K562 (cell line): ENCODE measurements at regions not wholly inside any gene's neighbourhood (a gene's known extent, or its start where the extent isn't known, plus 50 kb on each side); places are given as distances from the start of the nearest gene placed in this dataset.

ENCODE experiments used
- ATAC-seq: fragments of 200-7000 bp; cut with Tn5 transposase; 3 replicates; pipeline ENCODE4 v1.9.1; 2020; ENCODE audit warnings: moderate library complexity
- BruUV-seq: library from RNA; stranded (reverse); fragments of 400-500 nt; replicated peaks from 2 replicates; lab custom pipeline; 2021; lab: Mats Ljungman, UMichigan
- CTCF ChIA-PET: fragments of 300-600 bp; formaldehyde crosslinking; extraction: SDS; loops from one replicate; lab custom pipeline; 2021; ENCODE audit warnings: low intra/inter-chr PET ratio; lab: Yijun Ruan, JAX
- POLR2A ChIA-PET: fragments of 300-600, 350-650 bp; sonication (Branson Sonifier 250); formaldehyde crosslinking; extraction: SDS; loops from one replicate; lab custom pipeline; 2021; ENCODE audit warnings: antibody characterized with exemption, inconsistent platforms; lab: Yijun Ruan, JAX
- DNase-seq, 4 experiments: peaks; one replicate each; pipeline versions ENCODE4 v3.0.0 to v3.0.0-alpha.2; 2011 to 2018; ENCODE audit warnings: low spot score in 3 of 4, mixed read lengths in 3 of 4; ENCODE audit errors: extremely low read depth in 1 of 4
- FAIRE-seq: peaks from 2 replicates; lab custom pipeline; 2011; peaks lifted over from hg19 to GRCh38; lab: Jason Lieb, UNC
- H2AFZ ChIP-seq: 2 replicates; pipeline ENCODE4 v1.6.0; 2011; ENCODE audit warnings: low read depth, low read length, control low read depth, inconsistent platforms
- H3K27ac ChIP-seq: fragments of 200-600 bp; 3 replicates; pipeline ENCODE4 v1.8.0; 2011; ENCODE audit warnings: low read depth, mild to moderate bottlenecking, control low read depth, inconsistent platforms, low read length, moderate library complexity, mixed read lengths; ENCODE audit errors: extremely low read depth
- H3K27me3 ChIP-seq, 2 experiments: fragments of 300-600 bp in 1 of 2; 2 replicates in 1 of 2; 3 replicates in 1 of 2; pipeline versions ENCODE4 v1.6.0 to v1.8.0; 2011; ENCODE audit warnings: inconsistent platforms in 2 of 2, low read length in 2 of 2, mild to moderate bottlenecking in 1 of 2, mixed read lengths in 1 of 2, moderate library complexity in 1 of 2; ENCODE audit not compliant: control insufficient read depth in 2 of 2, insufficient read depth in 2 of 2
- H3K36me3 ChIP-seq: fragments of 300-600 bp; 3 replicates; pipeline ENCODE4 v1.8.0; 2011; ENCODE audit warnings: mild to moderate bottlenecking, low read length, inconsistent platforms; ENCODE audit not compliant: control insufficient read depth, insufficient read depth
- H3K4me1 ChIP-seq, 2 experiments: fragments of 200-600 bp in 1 of 2; replicated peaks in 1 of 2; 2 replicates in 1 of 2; 3 replicates in 1 of 2; pipeline versions ENCODE4 v1.5.1 to v1.8.0; 2011; ENCODE audit warnings: inconsistent platforms in 2 of 2, low read length in 2 of 2, mild to moderate bottlenecking in 1 of 2, mixed read lengths in 1 of 2, moderate library complexity in 1 of 2; ENCODE audit not compliant: control insufficient read depth in 2 of 2, insufficient read depth in 2 of 2
- H3K4me2 ChIP-seq: 2 replicates; pipeline ENCODE4 v1.6.1; 2011; ENCODE audit warnings: low read length, control low read depth, inconsistent platforms, mixed read lengths; ENCODE audit not compliant: insufficient read depth
- H3K4me3 ChIP-seq: fragments of 200-600 bp; sonication (generic), shearing (Covaris generic); 2 replicates; pipeline ENCODE4 v1.5.1; 2016; ENCODE audit warnings: control low read depth, inconsistent platforms
- H3K79me2 ChIP-seq: fragments of 200-600 bp; 3 replicates; pipeline ENCODE4 v1.8.0; 2011; ENCODE audit warnings: low read length, inconsistent platforms; ENCODE audit not compliant: control insufficient read depth, insufficient read depth
- H3K9ac ChIP-seq, 2 experiments: 2 replicates each; pipeline versions ENCODE4 v1.6.0 to v1.6.1; 2011; ENCODE audit warnings: low read depth in 2 of 2, low read length in 2 of 2, control low read depth in 1 of 2, inconsistent platforms in 1 of 2, mild to moderate bottlenecking in 1 of 2, mixed read lengths in 1 of 2; ENCODE audit not compliant: insufficient read depth in 1 of 2
- H3K9me1 ChIP-seq: one replicate; pipeline ENCODE4 v1.6.0; 2011; ENCODE audit warnings: inconsistent platforms, mild to moderate bottlenecking, low read length, moderate library complexity; ENCODE audit not compliant: control insufficient read depth, insufficient read depth
- H3K9me3 ChIP-seq: replicated peaks from 2 replicates; pipeline ENCODE4 v1.5.1; 2011; ENCODE audit warnings: low read depth, low read length, inconsistent platforms; ENCODE audit not compliant: control insufficient read depth, insufficient read depth
- H4K20me1 ChIP-seq: replicated peaks from 2 replicates; pipeline ENCODE4 v1.6.1; 2011; ENCODE audit warnings: low read length, inconsistent platforms, mixed read lengths; ENCODE audit not compliant: control insufficient read depth, insufficient read depth
- ARNT ChIP-seq, 2 experiments: fragments of 450-650 bp; IDR thresholded peaks; 2 replicates each; pipeline ENCODE4 v1.6.1; 2016; ENCODE audit warnings: mild to moderate bottlenecking in 1 of 2
- ASH1L ChIP-seq: fragments of 450-650 bp; IDR thresholded peaks from 2 replicates; pipeline ENCODE4 v1.6.1; 2018; ENCODE audit warnings: borderline replicate concordance, mild to moderate bottlenecking, low read depth; ENCODE audit not compliant: partially characterized antibody
- C11orf30 ChIP-seq: fragments of 450-650 bp; IDR thresholded peaks from 2 replicates; pipeline ENCODE4 v1.6.1; 2016; ENCODE audit warnings: low read depth, mild to moderate bottlenecking
- E2F3 ChIP-seq: fragments of 250-450 bp; sonication (Bioruptor Pico); IDR thresholded peaks from 2 replicates; pipeline ENCODE4 v1.4.0; 2020; ENCODE audit warnings: mild to moderate bottlenecking
- POLR2H ChIP-seq: IDR thresholded peaks from 2 replicates; pipeline ENCODE4 v1.6.1; 2016; ENCODE audit warnings: missing genetic modification characterization, low read depth, mild to moderate bottlenecking, control low read depth, missing compliant biosample characterization, moderate library complexity
- RFX5 ChIP-seq: IDR thresholded peaks from 2 replicates; pipeline ENCODE4 v1.6.1; 2011; ENCODE audit warnings: low read depth, mild to moderate bottlenecking, improper control_type of control experiment, low read length
- SMC3 ChIP-seq: conservative IDR thresholded peaks from 2 replicates; pipeline ENCODE4 v1.6.1; 2011; ENCODE audit warnings: low read depth, low read length, improper control_type of control experiment; ENCODE audit not compliant: insufficient read depth
- SP1 ChIP-seq: sonication (generic); formaldehyde crosslinking; IDR thresholded peaks from 2 replicates; pipeline ENCODE4 v1.8.1; 2022; ENCODE audit warnings: mild to moderate bottlenecking, missing genetic modification reagents
- TRIM28 ChIP-seq: fragments of 450-650 bp; IDR thresholded peaks from 2 replicates; pipeline ENCODE4 v1.6.1; 2017
- ZKSCAN1 ChIP-seq: fragments of 150-350 bp; IDR thresholded peaks from 2 replicates; pipeline ENCODE4 v1.6.1; 2016; ENCODE audit warnings: low read depth, low read length
- ZNF274 ChIP-seq: IDR thresholded peaks from 2 replicates; pipeline ENCODE4 v1.6.1; 2011; ENCODE audit warnings: low read depth, mild to moderate bottlenecking, low read length, moderate library complexity, borderline replicate concordance
- ZNF3 ChIP-seq: fragments of 250-450 bp; sonication (Bioruptor Pico); IDR thresholded peaks from 2 replicates; pipeline ENCODE4 v1.5.0; 2021; ENCODE audit warnings: mild to moderate bottlenecking, moderate library complexity
- ZNF384 ChIP-seq: IDR thresholded peaks from 2 replicates; pipeline ENCODE4 v1.6.1; 2012; ENCODE audit warnings: low read depth, low read length, improper control_type of control experiment
- ZNF695 ChIP-seq: fragments of 450-650 bp; formaldehyde crosslinking; IDR thresholded peaks from 2 replicates; pipeline ENCODE4 v1.4.0; 2020; ENCODE audit warnings: mild to moderate bottlenecking, moderate library complexity
- ZNF707 ChIP-seq: fragments of 250-450 bp; sonication (Bioruptor Pico); conservative IDR thresholded peaks from 2 replicates; pipeline ENCODE4 v1.8.0; 2022; ENCODE audit warnings: inconsistent platforms, mild to moderate bottlenecking, moderate library complexity
- WGBS: fragments of 100-300 bp; shearing (Covaris generic); methylation state at CpG from one replicate; pipeline ENCODE4 v1.1.6; 2016; ENCODE audit warnings: low coverage, mixed read lengths; ENCODE audit not compliant: insufficient coverage; ENCODE audit errors: missing lambda C conversion rate; 5-methylcytosine and 5-hydroxymethylcytosine counted together
- in situ Hi-C: fragments of 300-500 bp; cut with MboI; formaldehyde crosslinking; loops from 4 replicates; pipeline ENCODE4 v1.15.0; 2018; ENCODE audit warnings: inconsistent platforms, mixed read lengths
- intact Hi-C: fragments of 100-400 bp; cut with micrococcal nuclease; formaldehyde crosslinking; loops from 2 replicates; pipeline ENCODE4 v1.14.2; 2022

DNA sequence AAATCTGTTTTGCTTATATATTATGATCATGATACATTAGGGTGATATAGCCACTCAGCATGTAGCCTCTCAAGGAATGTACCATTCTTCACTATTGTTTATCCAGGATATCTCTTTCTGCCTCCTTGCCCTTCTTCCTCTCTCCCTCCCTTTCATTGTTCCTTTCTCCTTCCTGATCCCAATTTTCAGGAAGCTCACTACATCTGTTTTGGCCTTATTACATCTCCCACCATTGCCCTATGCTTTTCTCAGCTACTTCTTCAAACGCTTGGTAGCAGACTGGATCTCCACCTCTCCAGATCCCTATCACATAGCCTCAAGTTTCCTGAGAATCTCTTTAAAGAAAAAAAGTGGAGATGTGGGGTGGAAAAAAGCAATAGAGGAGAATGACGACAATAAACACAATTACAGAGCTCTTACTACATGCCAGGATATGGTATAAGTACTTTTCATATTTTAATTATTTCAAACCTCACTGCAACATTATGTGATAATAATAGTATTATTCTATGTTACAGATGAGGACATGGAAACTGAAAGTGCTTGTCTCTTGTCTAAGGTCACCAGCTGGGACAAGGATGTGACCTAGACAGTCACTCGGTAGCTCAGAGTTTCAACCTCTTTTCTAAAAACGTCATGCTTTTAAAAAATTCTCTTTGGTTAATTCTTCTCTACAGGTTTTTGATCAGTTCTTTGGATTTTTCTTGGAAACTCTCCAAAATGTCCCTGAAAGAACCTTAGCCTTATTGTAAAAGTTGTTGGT lies 959.1 kb downstream of the CDH11 start:
- Histone ChIP-seq H3K27ac (no peak overlapping the region), H3K36me3 (no peaks in the 10 kb centered on the region), H3K4me2 (no peak overlapping the region), H3K27me3 (no peaks in the 10 kb centered on the region), H3K9me3 (no peaks in the 10 kb centered on the region), H3K4me3 (no peak overlapping the region), H3K9ac (no peak overlapping the region), H3K4me1 (no peaks in the 10 kb centered on the region), H3K79me2 (no peaks in the 10 kb centered on the region), H3K9me1 (no peaks in the 10 kb centered on the region), H4K20me1 (no peaks in the 10 kb centered on the region), H2AFZ (no peak overlapping the region)
- in situ Hi-C loops, result no loop called here
- ChIA-PET POLR2A (no interaction called here), CTCF (no interaction called here)
- intact Hi-C loops, result no loop called here
- DNase-seq (no peak), ATAC-seq (no peak), FAIRE-seq (no peak)
- 0% methylated on average over 4 of the region's 4 CpGs for WGBS
- BruUV-seq, result no TSS peak
- no peak for TF ChIP-seq SMC3
- no peak for TF ChIP-seq C11orf30
- no peak for TF ChIP-seq SP1
- no peak for TF ChIP-seq ZNF3
- TF ChIP-seq ZNF384, result no peak
- TF ChIP-seq ARNT (IDR thresholded peaks at IDR 0.05), result no peak
- TF ChIP-seq ZNF274, result no peak
- no peak for TF ChIP-seq POLR2H (tag)
- no peak for TF ChIP-seq RFX5
- TF ChIP-seq ASH1L, result no peak
- TF ChIP-seq ZKSCAN1, result no peak
- no peak for TF ChIP-seq ZNF695 (CRISPR knock-in tag)
- TF ChIP-seq ZNF707 (CRISPR knock-in tag), result no peak
- TF ChIP-seq E2F3 (CRISPR knock-in tag), result no peak
- TF ChIP-seq TRIM28, result no peak
